H1 (cell line): ENCODE measurements at regions not wholly inside any gene's neighbourhood (a gene's known extent, or its start where the extent isn't known, plus 50 kb on each side); places are given as distances from the start of the nearest gene placed in this dataset.

ENCODE experiments used
- CTCF ChIA-PET: fragments of 300-600 bp; sonication (Branson Sonifier 250); formaldehyde crosslinking; loops from one replicate; lab custom pipeline; 2021; ENCODE audit not compliant: partially characterized antibody; lab: Charles Lee
- POLR2A ChIA-PET: fragments of 300-600 bp; sonication (Branson Sonifier 250); formaldehyde crosslinking; loops from one replicate; lab custom pipeline; 2021; ENCODE audit warnings: inconsistent platforms; ENCODE audit not compliant: partially characterized antibody; lab: Charles Lee
- DNase-seq, 2 experiments: peaks; one replicate each; pipeline versions ENCODE4 v3.0.0 to v3.0.0-alpha.2; 2010 to 2022; ENCODE audit warnings: low spot score in 2 of 2, low read depth in 1 of 2, mixed read lengths in 1 of 2
- FAIRE-seq: peaks from 2 replicates; lab custom pipeline; 2011; peaks lifted over from hg19 to GRCh38; lab: Jason Lieb, UNC
- H2AFZ ChIP-seq: 2 replicates; pipeline ENCODE4 v1.8.1; 2012; ENCODE audit warnings: low read length, inconsistent platforms
- H2AK5ac ChIP-seq: 2 replicates; pipeline ENCODE4 v1.6.1; 2013; ENCODE audit warnings: low read depth, low read length
- H2BK120ac ChIP-seq: replicated peaks from 2 replicates; pipeline ENCODE3; 2013; ENCODE audit warnings: low read depth, low read length, inconsistent platforms
- H2BK12ac ChIP-seq: 2 replicates; pipeline ENCODE4 v1.6.1; 2013; ENCODE audit warnings: low read depth, low read length
- H2BK15ac ChIP-seq: 2 replicates; pipeline ENCODE4 v1.6.1; 2013; ENCODE audit warnings: low read length
- H2BK20ac ChIP-seq: 2 replicates; pipeline ENCODE4 v1.6.1; 2013; ENCODE audit warnings: low read length
- H2BK5ac ChIP-seq: 2 replicates; pipeline ENCODE4 v1.6.1; 2013; ENCODE audit warnings: low read depth, low read length
- H3K14ac ChIP-seq: 2 replicates; pipeline ENCODE4 v1.6.1; 2013; ENCODE audit warnings: inconsistent platforms; ENCODE audit not compliant: insufficient read length
- H3K18ac ChIP-seq: 2 replicates; pipeline ENCODE4 v1.6.1; 2013; ENCODE audit warnings: low read length; ENCODE audit errors: extremely low read depth
- H3K23ac ChIP-seq: 2 replicates; pipeline ENCODE4 v1.6.1; 2013; ENCODE audit warnings: inconsistent platforms; ENCODE audit not compliant: insufficient read length
- H3K23me2 ChIP-seq: 2 replicates; pipeline ENCODE4 v1.6.1; 2013; ENCODE audit warnings: low read depth, low read length
- H3K27ac ChIP-seq: 2 replicates; pipeline ENCODE4 v1.6.1; 2011; ENCODE audit warnings: low read depth, low read length, inconsistent platforms
- H3K27me3 ChIP-seq, 4 experiments: replicated peaks in 1 of 4; 1 replicate in 1 of 4; 2 replicates in 3 of 4; pipeline versions ENCODE4 v1.6.1 to v1.8.1; 2011 to 2013; ENCODE audit warnings: low read length in 3 of 4, mild to moderate bottlenecking in 3 of 4, inconsistent platforms in 2 of 4, mixed read lengths in 2 of 4, moderate library complexity in 1 of 4; ENCODE audit not compliant: control insufficient read depth in 3 of 4, insufficient read depth in 3 of 4; ENCODE audit errors: extremely low read depth in 1 of 4
- H3K36me3 ChIP-seq, 4 experiments: 2 replicates each; pipeline versions ENCODE4 v1.6.1 to v1.8.1; 2011 to 2013; ENCODE audit warnings: mild to moderate bottlenecking in 4 of 4, low read length in 3 of 4, moderate library complexity in 2 of 4, control low read depth in 1 of 4, inconsistent platforms in 1 of 4; ENCODE audit not compliant: insufficient read depth in 4 of 4, control insufficient read depth in 2 of 4
- H3K4ac ChIP-seq: replicated peaks from 2 replicates; pipeline ENCODE3; 2013; ENCODE audit warnings: low read length, low read depth, mixed read lengths, inconsistent platforms; ENCODE audit not compliant: insufficient read length
- H3K4me1 ChIP-seq, 4 experiments: replicated peaks in 1 of 4; 1 replicate in 1 of 4; 2 replicates in 3 of 4; pipeline versions ENCODE4 v1.6.1 to v1.8.1; 2011 to 2013; ENCODE audit warnings: low read length in 3 of 4, inconsistent platforms in 2 of 4, mixed read lengths in 1 of 4; ENCODE audit not compliant: insufficient read depth in 4 of 4, control insufficient read depth in 3 of 4
- H3K4me2 ChIP-seq, 2 experiments: 2 replicates each; pipeline versions ENCODE4 v1.6.1 to v1.8.1; 2011 to 2013; ENCODE audit warnings: low read depth in 2 of 2, low read length in 2 of 2, control low read depth in 1 of 2, inconsistent platforms in 1 of 2, mild to moderate bottlenecking in 1 of 2; ENCODE audit not compliant: insufficient read depth in 1 of 2
- H3K4me3 ChIP-seq, 4 experiments: fragments of 200-600, 300-600 bp in 1 of 4; sonication (generic), shearing (Covaris generic), sonication (Bioruptor Twin) in 1 of 4; 2 replicates each; pipeline versions ENCODE4 v1.5.1 to v1.8.1; 2011 to 2016; ENCODE audit warnings: low read length in 4 of 4, low read depth in 3 of 4, control low read depth in 2 of 4, inconsistent platforms in 2 of 4, mild to moderate bottlenecking in 2 of 4, mixed read lengths in 1 of 4, moderate library complexity in 1 of 4; ENCODE audit not compliant: insufficient read depth in 2 of 4; ENCODE audit errors: extremely low read depth in 1 of 4
- H3K56ac ChIP-seq: replicated peaks from 2 replicates; pipeline ENCODE3; 2013; ENCODE audit warnings: low read depth, mild to moderate bottlenecking, mixed read lengths, low read length, inconsistent platforms; ENCODE audit not compliant: insufficient read length
- H3K79me1 ChIP-seq: 2 replicates; pipeline ENCODE4 v1.6.1; 2013; ENCODE audit warnings: low read depth, low read length, control low read depth
- H3K79me2 ChIP-seq, 2 experiments: 2 replicates each; pipeline versions ENCODE4 v1.6.1 to v1.8.1; 2012 to 2013; ENCODE audit warnings: low read length in 2 of 2, mild to moderate bottlenecking in 2 of 2, inconsistent platforms in 1 of 2; ENCODE audit not compliant: insufficient read depth in 2 of 2, control insufficient read depth in 1 of 2
- H3K9ac ChIP-seq, 4 experiments: replicated peaks in 1 of 4; 1 replicate in 1 of 4; 2 replicates in 3 of 4; pipeline versions ENCODE4 v1.6.1 to v1.8.1; 2011 to 2013; ENCODE audit warnings: low read depth in 3 of 4, low read length in 3 of 4, control low read depth in 2 of 4, mild to moderate bottlenecking in 2 of 4, moderate library complexity in 2 of 4, inconsistent platforms in 1 of 4; ENCODE audit errors: extremely low read depth in 1 of 4
- H3K9me3 ChIP-seq, 2 experiments: 2 replicates each; pipeline versions ENCODE4 v1.6.1 to v1.8.1; 2012 to 2013; ENCODE audit warnings: mild to moderate bottlenecking in 2 of 2, moderate library complexity in 2 of 2, control low read depth in 1 of 2, inconsistent platforms in 1 of 2, low read depth in 1 of 2, low read length in 1 of 2, mixed read lengths in 1 of 2; ENCODE audit not compliant: insufficient read depth in 2 of 2
- H4K20me1 ChIP-seq, 2 experiments: replicated peaks in 1 of 2; 2 replicates each; pipeline versions ENCODE3 to v1.8.1; 2011 to 2013; ENCODE audit warnings: inconsistent platforms in 2 of 2, low read length in 2 of 2, mild to moderate bottlenecking in 1 of 2; ENCODE audit not compliant: insufficient read depth in 2 of 2, control insufficient read depth in 1 of 2
- H4K5ac ChIP-seq: 2 replicates; pipeline ENCODE4 v1.6.1; 2013; ENCODE audit warnings: low read length, low read depth, mixed read lengths, inconsistent platforms; ENCODE audit not compliant: insufficient read length
- H4K8ac ChIP-seq: 2 replicates; pipeline ENCODE4 v1.8.0; 2013; ENCODE audit warnings: mild to moderate bottlenecking, moderate library complexity, low read length, inconsistent platforms; ENCODE audit not compliant: insufficient read depth; ENCODE audit errors: extremely low read depth
- H4K91ac ChIP-seq: replicated peaks from 2 replicates; pipeline ENCODE3; 2013; ENCODE audit warnings: low read length, mixed read lengths, inconsistent platforms; ENCODE audit not compliant: insufficient read length
- CBX5 ChIP-seq: fragments of 300-800, 300-1000 bp; sonication (generic); IDR thresholded peaks from 2 replicates; pipeline ENCODE4 v1.7.1; 2016; ENCODE audit warnings: antibody characterized with exemption, low read length, low read depth
- CREB1 ChIP-seq: IDR thresholded peaks from 2 replicates; pipeline ENCODE4 v1.6.1; 2012; ENCODE audit warnings: inconsistent platforms
- MAX ChIP-seq: IDR thresholded peaks from 2 replicates; pipeline ENCODE4 v1.6.1; 2012; ENCODE audit warnings: inconsistent platforms
- NRF1 ChIP-seq: IDR thresholded peaks from 2 replicates; pipeline ENCODE4 v1.6.1; 2011; ENCODE audit warnings: mild to moderate bottlenecking, low read depth, low read length, improper control_type of control experiment
- SP1 ChIP-seq: IDR thresholded peaks from 2 replicates; pipeline ENCODE4 v1.6.1; 2011; ENCODE audit warnings: low read depth, low read length
- WGBS, 2 experiments: shearing (Covaris generic) in 1 of 2; methylation state at CpG; one replicate each; pipeline versions ENCODE4 v1.1.6 to v1.1.7; 2013 to 2015; ENCODE audit warnings: low lambda C conversion rate in 2 of 2, mixed read lengths in 2 of 2, inconsistent platforms in 1 of 2, low coverage in 1 of 2, missing lambda C conversion rate in 1 of 2; ENCODE audit not compliant: insufficient replicate concordance in 2 of 2, insufficient coverage in 1 of 2, insufficient read length in 1 of 2; ENCODE audit errors: extremely low coverage in 1 of 2, missing lambda C conversion rate in 1 of 2; 5-methylcytosine and 5-hydroxymethylcytosine counted together

GRCh38 chrX:115941388-115941787, 229.2 kb upstream of the AGTR2 start:
- no peak overlapping the region for H4K5ac ChIP-seq
- no peak overlapping the region for H2AFZ ChIP-seq
- POLR2A ChIA-PET = interaction anchor here (0.6 to 1.4 kb wide), 2 partner anchors 11 to 35 kb away, joined by 3 to 5 read pairs; no protein-coding TSS in a partner anchor
- H3K4ac ChIP-seq = no peak overlapping the region
- H3K14ac ChIP-seq = no peak overlapping the region
- CTCF ChIA-PET = interaction anchor here (0.6 to 1.9 kb wide), 10 partner anchors 16 to 793 kb away, joined by 3 to 7 read pairs (median 3); no protein-coding TSS in a partner anchor
- H3K9me3 ChIP-seq = no peaks in the 10 kb centered on the region
- peaks cover 0 to 3% (median 0%) of the 10 kb centered on the region in 4 experiments; a peak in 2 of 7 replicates for H3K4me1 ChIP-seq
- DNase-seq (no peak), FAIRE-seq (no peak)
- no peak overlapping the region for H3K27ac ChIP-seq
- no peaks in the 10 kb centered on the region for H3K27me3 ChIP-seq
- H3K36me3 ChIP-seq = peaks cover 0 to 5% (median 1%) of the 10 kb centered on the region in 4 experiments; a peak in 2 of 8 replicates
- H3K4me3 ChIP-seq = no peak overlapping the region
- 89% methylated on average over 3 of the region's 3 CpGs; no CpG with 5 or more reads in 1 of the 2 experiments for WGBS, 2 experiments
- no peaks in the 10 kb centered on the region for H3K23me2 ChIP-seq
- H4K20me1 ChIP-seq = peaks cover 0 to 7% of the 10 kb centered on the region in 2 experiments
- H3K23ac ChIP-seq = no peak overlapping the region
- no peak overlapping the region for H2BK20ac ChIP-seq
- H3K79me1 ChIP-seq = peaks cover 3% of the 10 kb centered on the region; the same call in 1 of the 2 replicates
- H2AK5ac ChIP-seq = no peak overlapping the region
- no peak overlapping the region for H3K56ac ChIP-seq
- no peak overlapping the region for H2BK12ac ChIP-seq
- no peak overlapping the region for H3K9ac ChIP-seq
- no peak overlapping the region for H3K4me2 ChIP-seq
- H3K18ac ChIP-seq = no peak overlapping the region
- H3K79me2 ChIP-seq = peaks cover 0 to 32% of the 10 kb centered on the region in 2 experiments; a peak in 2 of 4 replicates
- H2BK5ac ChIP-seq = no peak overlapping the region
- H4K8ac ChIP-seq = no peak overlapping the region
- H4K91ac ChIP-seq = no peak overlapping the region
- H2BK15ac ChIP-seq = no peak overlapping the region
- no peak overlapping the region for H2BK120ac ChIP-seq
- TF ChIP-seq CREB1 = no peak
- TF ChIP-seq CBX5 = no peak
- TF ChIP-seq SP1 = no peak
- no peak for TF ChIP-seq MAX
- TF ChIP-seq NRF1 = no peak
